ENCODE measurements at regions not wholly inside any gene's neighbourhood (a gene's known extent, or its start where the extent isn't known, plus 50 kb on each side); places are given as distances from the start of the nearest gene placed in this dataset.

DNA sequence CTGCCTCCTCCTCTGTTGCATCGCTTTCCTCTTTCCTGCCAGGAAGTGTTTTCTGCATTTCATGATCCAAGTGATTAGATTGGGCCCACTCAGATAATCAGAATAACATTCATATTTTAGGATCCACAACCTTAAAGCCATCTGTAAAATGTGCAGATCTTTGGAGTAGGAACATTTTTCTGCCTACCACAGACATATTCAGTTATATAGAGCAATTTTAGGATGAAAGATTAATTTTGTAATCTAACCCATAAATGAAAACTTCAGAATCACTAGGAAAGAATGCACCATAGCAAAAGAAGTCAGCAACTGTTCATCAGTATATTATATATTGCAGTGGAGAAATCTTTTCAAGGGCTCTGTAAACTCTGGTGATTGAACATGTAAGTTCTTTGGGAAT lies 659.9 kb upstream of the LUZP2 start:
- no peak for TF ChIP-seq EZH2 (IDR thresholded peaks at IDR 0.05; ENCODE audit: low read depth)
- TF ChIP-seq, protein P1, sequence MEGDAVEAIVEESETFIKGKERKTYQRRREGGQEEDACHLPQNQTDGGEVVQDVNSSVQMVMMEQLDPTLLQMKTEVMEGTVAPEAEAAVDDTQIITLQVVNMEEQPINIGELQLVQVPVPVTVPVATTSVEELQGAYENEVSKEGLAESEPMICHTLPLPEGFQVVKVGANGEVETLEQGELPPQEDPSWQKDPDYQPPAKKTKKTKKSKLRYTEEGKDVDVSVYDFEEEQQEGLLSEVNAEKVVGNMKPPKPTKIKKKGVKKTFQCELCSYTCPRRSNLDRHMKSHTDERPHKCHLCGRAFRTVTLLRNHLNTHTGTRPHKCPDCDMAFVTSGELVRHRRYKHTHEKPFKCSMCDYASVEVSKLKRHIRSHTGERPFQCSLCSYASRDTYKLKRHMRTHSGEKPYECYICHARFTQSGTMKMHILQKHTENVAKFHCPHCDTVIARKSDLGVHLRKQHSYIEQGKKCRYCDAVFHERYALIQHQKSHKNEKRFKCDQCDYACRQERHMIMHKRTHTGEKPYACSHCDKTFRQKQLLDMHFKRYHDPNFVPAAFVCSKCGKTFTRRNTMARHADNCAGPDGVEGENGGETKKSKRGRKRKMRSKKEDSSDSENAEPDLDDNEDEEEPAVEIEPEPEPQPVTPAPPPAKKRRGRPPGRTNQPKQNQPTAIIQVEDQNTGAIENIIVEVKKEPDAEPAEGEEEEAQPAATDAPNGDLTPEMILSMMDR (conservative IDR thresholded peaks at IDR 0.05), result no peak

All from PC-9 (cell line).